Testis (tissue), 2 donors: ENCODE measurements at regions not wholly inside any gene's neighbourhood (a gene's known extent, or its start where the extent isn't known, plus 50 kb on each side); places are given as distances from the start of the nearest gene placed in this dataset.

Source experiments
- POLR2A ChIP-seq: fragments of 450-650 bp; IDR thresholded peaks from one replicate; pipeline ENCODE4 v1.6.1; 2017; ENCODE audit warnings: antibody characterized with exemption, mild to moderate bottlenecking, moderate library complexity
- TF ChIP-seq, protein P1 (sequence below), 3 experiments: fragments of 450-650 bp in 2 of 3; fragments of 200-600 bp in 1 of 3; sonication (generic) in 1 of 3; IDR thresholded peaks; one replicate each; pipeline ENCODE4 v1.5.1; 2016 to 2019; ENCODE audit warnings: antibody characterized with exemption in 3 of 3, mild to moderate bottlenecking in 2 of 3, moderate library complexity in 1 of 3

DNA sequence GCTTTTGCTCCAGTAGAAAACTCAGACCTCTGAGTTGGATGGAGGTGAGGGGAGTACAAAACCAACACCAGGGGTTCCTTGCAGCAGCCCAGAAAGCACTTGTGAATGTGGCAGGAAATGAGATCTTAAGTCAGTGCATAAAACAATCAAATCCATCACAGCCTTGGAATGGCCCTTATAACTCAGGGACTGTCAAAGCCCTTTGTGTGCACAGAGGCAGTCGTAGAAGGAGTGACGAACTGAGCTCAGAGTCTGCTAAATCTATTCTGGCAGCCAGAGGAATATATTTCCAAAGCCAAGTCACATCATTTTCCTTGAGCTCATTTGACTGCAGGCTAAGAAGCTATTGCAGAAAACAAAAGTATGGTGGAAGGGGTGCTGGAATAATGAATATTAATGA lies 676.6 kb downstream of the DHX35 start:
- TF ChIP-seq, protein P1, sequence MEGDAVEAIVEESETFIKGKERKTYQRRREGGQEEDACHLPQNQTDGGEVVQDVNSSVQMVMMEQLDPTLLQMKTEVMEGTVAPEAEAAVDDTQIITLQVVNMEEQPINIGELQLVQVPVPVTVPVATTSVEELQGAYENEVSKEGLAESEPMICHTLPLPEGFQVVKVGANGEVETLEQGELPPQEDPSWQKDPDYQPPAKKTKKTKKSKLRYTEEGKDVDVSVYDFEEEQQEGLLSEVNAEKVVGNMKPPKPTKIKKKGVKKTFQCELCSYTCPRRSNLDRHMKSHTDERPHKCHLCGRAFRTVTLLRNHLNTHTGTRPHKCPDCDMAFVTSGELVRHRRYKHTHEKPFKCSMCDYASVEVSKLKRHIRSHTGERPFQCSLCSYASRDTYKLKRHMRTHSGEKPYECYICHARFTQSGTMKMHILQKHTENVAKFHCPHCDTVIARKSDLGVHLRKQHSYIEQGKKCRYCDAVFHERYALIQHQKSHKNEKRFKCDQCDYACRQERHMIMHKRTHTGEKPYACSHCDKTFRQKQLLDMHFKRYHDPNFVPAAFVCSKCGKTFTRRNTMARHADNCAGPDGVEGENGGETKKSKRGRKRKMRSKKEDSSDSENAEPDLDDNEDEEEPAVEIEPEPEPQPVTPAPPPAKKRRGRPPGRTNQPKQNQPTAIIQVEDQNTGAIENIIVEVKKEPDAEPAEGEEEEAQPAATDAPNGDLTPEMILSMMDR (IDR thresholded peaks at IDR 0.05) = no peak
- TF ChIP-seq POLR2A = no peak
